ENCODE measurements at regions not wholly inside any gene's neighbourhood (a gene's known extent, or its start where the extent isn't known, plus 50 kb on each side); places are given as distances from the start of the nearest gene placed in this dataset.

GRCh38 chr7:68417002-68417401 lies 1181.3 kb upstream of the AUTS2 start:
- no peaks in the 10 kb centered on the region for H3K36me3 Mint-ChIP-seq (ENCODE audit: low read depth)
- intact Hi-C loops (cut with micrococcal nuclease), result no loop called here
- no peaks in the 10 kb centered on the region for H3K27me3 Mint-ChIP-seq (ENCODE audit: low read depth)
- DNase-seq, result no peak
- CTCF ChIA-PET, result no interaction called here
- no peak overlapping the region for H3K4me3 Mint-ChIP-seq
- H3K9me3 Mint-ChIP-seq, result peaks cover 7% of the 10 kb centered on the region
- no peaks in the 10 kb centered on the region for H3K4me1 Mint-ChIP-seq (ENCODE audit: low read depth)
- no peak overlapping the region for H3K27ac Mint-ChIP-seq

DNA sequence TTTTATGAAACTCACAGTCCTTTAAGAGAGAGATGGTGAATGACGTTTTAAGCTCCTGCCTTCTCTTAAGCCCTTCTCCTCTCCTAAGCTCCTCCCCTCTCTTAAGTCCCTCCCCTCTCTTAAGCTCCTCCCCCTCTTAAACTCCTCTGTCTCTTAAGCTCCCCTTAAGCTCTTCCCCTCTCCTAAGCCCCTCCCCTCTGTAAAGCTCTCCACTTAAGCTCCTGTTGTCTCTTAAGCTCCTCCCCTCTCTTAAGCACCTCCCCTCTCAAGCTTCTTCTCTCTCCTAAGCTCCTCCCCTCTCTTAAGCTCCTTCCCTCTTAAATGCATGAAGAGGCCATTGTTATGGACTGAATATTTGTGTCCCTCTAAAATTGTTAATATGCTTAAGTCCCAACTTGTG lies 1180.6 kb upstream of the AUTS2 start:
- Mint-ChIP-seq H3K36me3 (ENCODE audit: low read depth) (no peaks in the 10 kb centered on the region), H3K27ac (no peak overlapping the region), H3K9me3 (peaks cover 7% of the 10 kb centered on the region), H3K4me1 (ENCODE audit: low read depth) (no peaks in the 10 kb centered on the region), H3K4me3 (no peak overlapping the region), H3K27me3 (ENCODE audit: low read depth) (no peaks in the 10 kb centered on the region)
- no peak for DNase-seq
- intact Hi-C loops (cut with micrococcal nuclease), result no loop called here
- CTCF ChIA-PET, result no interaction called here

DNA sequence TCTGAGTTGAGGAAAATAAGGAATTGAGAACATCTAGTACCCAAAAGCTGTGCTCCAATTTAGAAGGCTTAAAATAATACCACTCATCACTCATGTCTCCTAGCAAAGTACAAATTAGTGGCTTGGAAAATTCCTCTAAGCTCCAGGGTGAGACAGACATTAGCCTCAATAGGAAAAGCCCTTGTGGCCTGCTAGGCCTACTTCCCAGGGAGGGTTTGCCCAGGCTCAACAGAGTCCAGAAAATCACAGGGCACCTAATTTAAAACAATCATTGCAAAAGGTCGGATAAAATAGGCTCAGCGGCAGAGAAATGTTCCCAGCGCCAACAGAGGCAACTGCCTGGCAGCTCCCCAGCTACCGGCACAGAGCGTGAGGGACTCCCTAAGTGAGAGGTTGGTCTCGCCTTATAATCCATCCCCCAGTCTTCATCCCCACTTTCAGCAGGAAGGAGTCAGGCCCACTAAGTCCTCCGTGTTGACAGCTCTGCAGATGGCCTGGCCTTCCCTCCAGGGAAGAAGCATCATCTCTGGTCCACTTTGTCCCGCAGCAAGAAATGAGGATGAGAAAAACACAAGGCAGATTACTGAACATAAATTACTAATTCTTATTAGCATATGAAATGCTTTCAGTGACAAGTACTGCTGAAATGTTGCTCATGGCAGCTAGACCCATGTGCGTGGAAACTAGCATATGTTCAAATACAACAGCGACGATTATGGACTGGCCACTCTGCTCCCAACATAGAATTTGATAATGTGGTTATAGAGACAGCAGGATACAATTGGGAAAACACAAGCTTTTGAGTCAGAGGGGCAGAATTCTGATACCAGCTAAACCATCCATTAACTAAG lies 1177.7 kb upstream of the AUTS2 start:
- Mint-ChIP-seq H3K4me3 (no peak overlapping the region), H3K4me1 (ENCODE audit: low read depth) (no peaks in the 10 kb centered on the region), H3K27ac (no peak overlapping the region), H3K9me3 (peaks cover 10% of the 10 kb centered on the region), H3K27me3 (ENCODE audit: low read depth) (no peaks in the 10 kb centered on the region), H3K36me3 (ENCODE audit: low read depth) (no peaks in the 10 kb centered on the region)
- intact Hi-C loops (cut with micrococcal nuclease), result no loop called here
- no peak for DNase-seq
- CTCF ChIA-PET, result no interaction called here

DNA sequence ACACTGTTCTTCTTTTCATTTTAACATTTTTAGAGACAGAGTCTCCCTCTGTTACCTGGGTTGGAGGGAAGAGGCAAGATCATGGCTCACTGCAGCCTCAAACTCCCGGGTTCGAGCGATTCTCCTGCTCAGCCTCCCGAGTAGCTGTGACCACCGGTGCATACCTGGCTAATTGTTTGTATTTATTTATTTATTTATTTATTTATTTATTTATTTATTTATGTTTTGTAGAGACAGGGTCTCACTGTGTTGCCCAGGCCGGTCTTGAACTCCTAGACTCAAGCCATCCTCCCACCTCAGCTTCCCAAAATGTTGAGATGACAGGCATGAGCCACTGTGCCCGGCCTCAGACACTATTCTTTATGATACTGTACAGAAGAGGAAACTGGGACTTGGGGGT lies 1176.6 kb upstream of the AUTS2 start:
- CTCF ChIA-PET, result no interaction called here
- Mint-ChIP-seq H3K36me3 (ENCODE audit: low read depth) (no peaks in the 10 kb centered on the region), H3K27me3 (ENCODE audit: low read depth) (no peaks in the 10 kb centered on the region), H3K4me1 (ENCODE audit: low read depth) (no peaks in the 10 kb centered on the region), H3K4me3 (no peak overlapping the region), H3K9me3 (peaks cover 10% of the 10 kb centered on the region), H3K27ac (no peak overlapping the region)
- intact Hi-C loops (cut with micrococcal nuclease), result no loop called here
- DNase-seq, result no peak

DNA sequence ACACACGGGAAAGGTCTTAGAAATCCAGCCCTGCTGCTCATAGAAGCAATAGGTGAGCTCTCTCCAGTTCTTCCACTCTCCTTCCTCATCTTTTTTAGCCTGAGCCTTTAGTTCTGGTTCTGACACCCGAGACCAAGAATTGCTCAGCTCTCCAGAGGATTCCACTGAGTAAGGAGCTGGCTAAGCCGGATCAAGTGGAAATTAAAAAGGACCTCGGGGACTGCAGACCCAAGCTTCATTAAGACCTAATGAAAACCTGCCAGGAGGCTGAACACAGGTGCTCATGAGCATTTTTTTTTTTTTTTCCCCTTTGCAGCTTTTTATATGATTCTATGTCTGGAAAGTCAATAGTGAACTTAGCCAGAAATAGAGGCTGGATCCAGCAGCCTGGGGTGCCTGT lies 1176.0 kb upstream of the AUTS2 start:
- CTCF ChIA-PET, result no interaction called here
- Mint-ChIP-seq H3K4me1 (ENCODE audit: low read depth) (no peaks in the 10 kb centered on the region), H3K36me3 (ENCODE audit: low read depth) (no peaks in the 10 kb centered on the region), H3K27me3 (ENCODE audit: low read depth) (no peaks in the 10 kb centered on the region), H3K27ac (no peak overlapping the region), H3K4me3 (no peak overlapping the region), H3K9me3 (peaks cover 10% of the 10 kb centered on the region)
- intact Hi-C loops (cut with micrococcal nuclease), result no loop called here
- DNase-seq, result no peak

DNA sequence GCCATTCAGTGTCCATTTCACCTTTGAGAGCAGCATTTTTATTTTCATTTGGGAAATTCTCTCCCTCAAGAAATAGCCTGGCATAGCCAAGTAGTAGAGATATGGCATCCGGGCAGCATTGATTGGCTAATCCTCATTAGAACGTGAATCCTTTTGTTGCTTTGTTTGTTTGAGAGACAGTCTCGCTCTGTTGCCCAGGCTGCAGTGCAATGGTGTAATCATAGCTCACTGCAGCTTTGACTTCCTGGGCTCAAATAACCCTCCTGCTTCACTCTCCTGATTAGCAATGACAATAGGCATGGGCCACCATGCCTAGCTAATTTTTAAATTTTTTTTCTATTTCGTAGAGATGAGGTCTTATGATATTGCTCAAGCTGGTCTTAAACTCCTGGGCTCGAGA lies 1174.9 kb upstream of the AUTS2 start:
- Mint-ChIP-seq H3K4me3 (no peak overlapping the region), H3K4me1 (ENCODE audit: low read depth) (no peaks in the 10 kb centered on the region), H3K27me3 (ENCODE audit: low read depth) (no peaks in the 10 kb centered on the region), H3K9me3 (peaks cover 7% of the 10 kb centered on the region), H3K36me3 (ENCODE audit: low read depth) (no peaks in the 10 kb centered on the region), H3K27ac (no peak overlapping the region)
- CTCF ChIA-PET, result no interaction called here
- intact Hi-C loops (cut with micrococcal nuclease), result no loop called here
- no peak for DNase-seq

DNA sequence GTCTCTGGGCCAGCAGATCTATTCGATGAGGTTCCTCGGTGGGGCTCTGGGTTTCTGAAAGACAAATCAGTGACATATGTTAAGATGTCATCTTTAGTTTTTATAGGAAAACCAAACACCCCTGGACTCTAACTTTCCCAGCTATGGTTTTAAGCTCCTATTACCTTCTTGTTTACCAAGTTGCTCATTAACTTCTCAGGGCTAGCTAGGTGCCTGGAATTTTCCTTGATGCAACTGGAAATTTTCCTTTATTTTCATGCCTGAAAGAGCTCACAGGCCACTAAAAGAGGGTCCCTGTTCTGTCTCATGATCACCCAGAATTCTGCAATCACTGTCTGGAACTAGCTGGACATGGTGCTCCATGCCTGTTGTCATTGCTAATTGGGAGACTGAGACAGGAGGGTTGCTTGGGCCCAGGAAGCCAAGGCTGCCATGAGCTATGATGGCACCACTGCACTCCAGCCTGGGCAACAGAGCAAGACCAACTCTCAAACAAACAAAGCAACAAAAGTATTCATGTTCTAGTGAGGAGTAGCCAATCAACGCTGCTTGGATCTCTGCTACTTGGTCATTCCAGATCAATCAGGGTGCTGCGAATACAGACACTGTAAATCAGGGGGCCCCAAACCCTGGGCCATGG lies 1173.5 kb upstream of the AUTS2 start:
- no peak for DNase-seq
- no peaks in the 10 kb centered on the region for H3K4me1 Mint-ChIP-seq (ENCODE audit: low read depth)
- H3K27ac Mint-ChIP-seq, result no peak overlapping the region
- intact Hi-C loops (cut with micrococcal nuclease), result no loop called here
- H3K4me3 Mint-ChIP-seq, result no peak overlapping the region
- no peaks in the 10 kb centered on the region for H3K36me3 Mint-ChIP-seq (ENCODE audit: low read depth)
- CTCF ChIA-PET, result interaction anchor here (0.7 kb wide), 1 partner anchor 401 kb away, joined by 3 read pairs; no protein-coding TSS in a partner anchor
- H3K9me3 Mint-ChIP-seq, result peaks cover 10% of the 10 kb centered on the region
- H3K27me3 Mint-ChIP-seq (ENCODE audit: low read depth), result no peaks in the 10 kb centered on the region

- CTCF ChIA-PET, result no interaction called here
- H3K4me3 Mint-ChIP-seq, result no peak overlapping the region
- H3K9me3 Mint-ChIP-seq, result peaks cover 12% of the 10 kb centered on the region
- intact Hi-C loops (cut with micrococcal nuclease), result no loop called here
- DNase-seq, result no peak
- no peaks in the 10 kb centered on the region for H3K4me1 Mint-ChIP-seq (ENCODE audit: low read depth)
- H3K27ac Mint-ChIP-seq, result no peak overlapping the region
- no peaks in the 10 kb centered on the region for H3K27me3 Mint-ChIP-seq (ENCODE audit: low read depth)
- no peaks in the 10 kb centered on the region for H3K36me3 Mint-ChIP-seq (ENCODE audit: low read depth)
Measured at GRCh38 chr7:68425377-68425776, 1172.9 kb upstream of the AUTS2 start.

GRCh38 chr7:68429411-68430117 lies 1168.7 kb upstream of the AUTS2 start:
- H3K4me1 Mint-ChIP-seq (ENCODE audit: low read depth), result no peaks in the 10 kb centered on the region
- H3K27me3 Mint-ChIP-seq (ENCODE audit: low read depth), result no peaks in the 10 kb centered on the region
- H3K9me3 Mint-ChIP-seq, result peaks cover 20% of the 10 kb centered on the region
- no peak overlapping the region for H3K27ac Mint-ChIP-seq
- H3K4me3 Mint-ChIP-seq, result no peak overlapping the region
- intact Hi-C loops (cut with micrococcal nuclease), result no loop called here
- H3K36me3 Mint-ChIP-seq (ENCODE audit: low read depth), result no peaks in the 10 kb centered on the region
- CTCF ChIA-PET, result no interaction called here
- DNase-seq, result no peak

GRCh38 chr7:68432585-68432984 lies 1165.7 kb upstream of the AUTS2 start:
- DNase-seq, result no peak
- intact Hi-C loops (cut with micrococcal nuclease), result no loop called here
- Mint-ChIP-seq H3K27me3 (ENCODE audit: low read depth) (no peaks in the 10 kb centered on the region), H3K9me3 (peaks cover 30% of the 10 kb centered on the region), H3K36me3 (ENCODE audit: low read depth) (no peaks in the 10 kb centered on the region), H3K27ac (no peak overlapping the region), H3K4me3 (no peak overlapping the region), H3K4me1 (ENCODE audit: low read depth) (no peaks in the 10 kb centered on the region)
- CTCF ChIA-PET, result no interaction called here

- Mint-ChIP-seq H3K27ac (no peak overlapping the region), H3K9me3 (peaks cover 33% of the 10 kb centered on the region), H3K4me3 (no peak overlapping the region), H3K4me1 (ENCODE audit: low read depth) (no peaks in the 10 kb centered on the region), H3K36me3 (ENCODE audit: low read depth) (no peaks in the 10 kb centered on the region), H3K27me3 (ENCODE audit: low read depth) (no peaks in the 10 kb centered on the region)
- intact Hi-C loops (cut with micrococcal nuclease), result no loop called here
- CTCF ChIA-PET, result no interaction called here
- DNase-seq, result no peak
Measured at GRCh38 chr7:68433462-68434070, 1164.7 kb upstream of the AUTS2 start.

DNA sequence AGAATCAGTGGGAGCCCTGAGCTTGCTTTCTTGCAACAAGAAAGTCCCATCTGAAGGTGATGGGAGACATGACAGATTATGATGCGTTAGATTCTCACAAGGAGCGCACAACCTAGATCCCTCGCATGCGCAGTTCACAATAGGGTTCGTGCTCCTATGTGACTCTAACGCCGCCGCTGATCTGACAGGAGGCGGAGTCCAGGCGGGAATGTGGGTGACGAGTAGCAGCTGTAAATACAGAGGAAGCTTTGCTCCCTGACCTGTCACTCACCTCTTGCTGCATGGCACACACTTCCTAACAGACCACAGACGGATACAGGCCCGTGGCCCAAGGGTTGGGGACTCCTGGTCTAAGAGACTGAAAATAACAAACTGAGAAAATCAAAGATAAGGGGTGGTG lies 1163.4 kb upstream of the AUTS2 start:
- Mint-ChIP-seq H3K36me3 (ENCODE audit: low read depth) (no peaks in the 10 kb centered on the region), H3K9me3 (peaks cover 38% of the 10 kb centered on the region), H3K4me1 (ENCODE audit: low read depth) (no peaks in the 10 kb centered on the region), H3K27ac (no peak overlapping the region), H3K27me3 (ENCODE audit: low read depth) (no peaks in the 10 kb centered on the region), H3K4me3 (no peak overlapping the region)
- intact Hi-C loops (cut with micrococcal nuclease), result no loop called here
- CTCF ChIA-PET, result no interaction called here
- DNase-seq, result no peak

Data from activated naive CD4-positive, alpha-beta T cell treated with anti-CD3 and anti-CD28 coated beads for 36 hours (primary cell).